ENCODE measurements at regions not wholly inside any gene's neighbourhood (a gene's known extent, or its start where the extent isn't known, plus 50 kb on each side); places are given as distances from the start of the nearest gene placed in this dataset.
"Not testable (repeated sequence)": the region's sequence is repeated elsewhere in the genome, so short reads cannot be mapped to it uniquely, and the experiment has no call there.

DNA sequence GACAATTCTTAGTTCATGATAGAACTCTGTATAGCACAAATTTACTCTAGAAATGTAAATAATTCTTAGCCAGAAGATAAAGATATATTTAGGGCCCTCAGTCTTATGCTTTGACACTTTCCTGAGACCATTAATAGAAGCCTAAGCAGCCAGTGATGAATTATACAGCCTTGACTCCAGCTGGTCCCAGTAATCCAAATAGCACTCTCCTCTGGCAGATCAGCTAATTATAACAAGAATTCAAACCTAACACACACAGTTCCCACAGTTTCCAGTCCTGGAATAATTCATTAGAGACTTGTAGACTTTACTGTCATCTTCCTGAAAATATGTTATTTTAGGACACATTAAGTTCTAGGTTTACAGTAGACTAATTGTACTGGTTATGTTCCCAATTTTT, 50.4 kb downstream of the SHOC1 start:
- Mint-ChIP-seq H3K4me1 (no peaks in the 10 kb centered on the region), H3K36me3 (ENCODE audit: low read depth) (no peaks in the 10 kb centered on the region), H3K4me3 (no peak overlapping the region), H3K27me3 (no peaks in the 10 kb centered on the region), H3K9me3 (peaks cover 3% of the 10 kb centered on the region), H3K27ac (no peak overlapping the region)
- POLR2A ChIA-PET = no interaction called here
- CTCF ChIA-PET = no interaction called here
- no peak for ATAC-seq (ENCODE audit: low read depth)
- intact Hi-C loops (cut with micrococcal nuclease) = no loop called here
- TF ChIP-seq, protein P1, sequence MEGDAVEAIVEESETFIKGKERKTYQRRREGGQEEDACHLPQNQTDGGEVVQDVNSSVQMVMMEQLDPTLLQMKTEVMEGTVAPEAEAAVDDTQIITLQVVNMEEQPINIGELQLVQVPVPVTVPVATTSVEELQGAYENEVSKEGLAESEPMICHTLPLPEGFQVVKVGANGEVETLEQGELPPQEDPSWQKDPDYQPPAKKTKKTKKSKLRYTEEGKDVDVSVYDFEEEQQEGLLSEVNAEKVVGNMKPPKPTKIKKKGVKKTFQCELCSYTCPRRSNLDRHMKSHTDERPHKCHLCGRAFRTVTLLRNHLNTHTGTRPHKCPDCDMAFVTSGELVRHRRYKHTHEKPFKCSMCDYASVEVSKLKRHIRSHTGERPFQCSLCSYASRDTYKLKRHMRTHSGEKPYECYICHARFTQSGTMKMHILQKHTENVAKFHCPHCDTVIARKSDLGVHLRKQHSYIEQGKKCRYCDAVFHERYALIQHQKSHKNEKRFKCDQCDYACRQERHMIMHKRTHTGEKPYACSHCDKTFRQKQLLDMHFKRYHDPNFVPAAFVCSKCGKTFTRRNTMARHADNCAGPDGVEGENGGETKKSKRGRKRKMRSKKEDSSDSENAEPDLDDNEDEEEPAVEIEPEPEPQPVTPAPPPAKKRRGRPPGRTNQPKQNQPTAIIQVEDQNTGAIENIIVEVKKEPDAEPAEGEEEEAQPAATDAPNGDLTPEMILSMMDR (IDR thresholded peaks at IDR 0.05) = no peak
- DNase-seq = no peak

DNA sequence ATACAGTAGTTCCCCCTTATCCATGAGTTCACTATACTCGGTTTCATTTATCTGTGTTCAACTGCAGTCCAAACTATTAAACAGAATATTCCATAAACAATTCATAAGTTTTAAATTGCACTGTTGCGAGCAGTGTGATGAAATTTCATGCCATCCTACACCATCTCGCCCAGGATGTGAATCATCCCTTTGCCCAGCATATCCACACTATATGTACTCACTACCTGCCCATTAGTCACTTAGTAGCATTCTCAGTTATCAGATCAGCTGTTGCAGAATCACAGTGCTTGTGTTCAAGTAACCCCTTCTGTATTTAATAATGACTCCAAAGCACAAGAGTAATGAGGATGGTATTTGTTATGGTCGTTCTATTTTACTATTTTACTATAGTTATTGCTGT, 51.5 kb downstream of the SHOC1 start:
- Mint-ChIP-seq H3K27me3 (no peaks in the 10 kb centered on the region), H3K36me3 (ENCODE audit: low read depth) (no peaks in the 10 kb centered on the region)

GRCh38 chr9:111740739-111741138, 54.0 kb downstream of the SHOC1 start:
- ChIA-PET CTCF (no interaction called here), POLR2A (no interaction called here)
- ATAC-seq (ENCODE audit: low read depth) (no peak), DNase-seq (no peak)
- Mint-ChIP-seq H3K36me3 (ENCODE audit: low read depth) (peaks cover 2% of the 10 kb centered on the region), H3K27me3 (no peaks in the 10 kb centered on the region), H3K4me1 (no peaks in the 10 kb centered on the region), H3K9me3 (peaks cover 13% of the 10 kb centered on the region), H3K4me3 (no peak overlapping the region), H3K27ac (no peak overlapping the region)
- TF ChIP-seq, protein P1 (IDR thresholded peaks at IDR 0.05) = no peak
- intact Hi-C loops (cut with micrococcal nuclease) = no loop called here

More for the DNA sequence above, 51.5 kb downstream of the SHOC1 start:
- TF ChIP-seq, protein P1 (IDR thresholded peaks at IDR 0.05) = no peak
- H3K27ac Mint-ChIP-seq = no peak overlapping the region
- ChIA-PET CTCF (no interaction called here), POLR2A (no interaction called here)
- intact Hi-C loops (cut with micrococcal nuclease) = no loop called here
- ATAC-seq (ENCODE audit: low read depth) (no peak), DNase-seq (no peak)
- H3K9me3 Mint-ChIP-seq = no peaks in the 10 kb centered on the region
- no peaks in the 10 kb centered on the region for H3K4me1 Mint-ChIP-seq
- no peak overlapping the region for H3K4me3 Mint-ChIP-seq

- TF ChIP-seq, protein P1 (IDR thresholded peaks at IDR 0.05) = no peak
- POLR2A ChIA-PET = no interaction called here
- no peaks in the 10 kb centered on the region for H3K4me1 Mint-ChIP-seq
Measured at GRCh38 chr9:111736714-111737113, 58.0 kb downstream of the SHOC1 start.

DNA sequence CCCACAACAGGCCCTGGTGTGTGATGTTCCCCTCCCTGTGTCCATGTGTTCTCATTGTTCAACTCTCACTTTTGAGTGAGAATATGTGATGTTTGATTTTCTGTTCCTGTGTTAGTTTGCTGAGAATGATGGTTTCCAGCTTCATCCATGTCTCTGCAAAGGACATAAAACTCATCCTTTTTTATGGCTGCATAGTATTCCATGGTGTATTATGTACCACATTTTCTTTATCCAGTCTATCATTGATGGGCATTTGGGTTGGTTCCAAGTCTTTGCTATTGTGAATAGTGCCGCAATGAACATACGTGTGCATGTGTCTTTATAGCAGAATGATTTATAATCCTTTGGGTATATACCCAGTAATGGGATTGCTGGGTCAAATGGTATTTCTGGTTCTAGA, 59.4 kb downstream of the SHOC1 start:
- H3K4me3 Mint-ChIP-seq; H3K27ac Mint-ChIP-seq; H3K4me1 Mint-ChIP-seq; intact Hi-C loops (cut with micrococcal nuclease); POLR2A ChIA-PET; DNase-seq; ATAC-seq (ENCODE audit: low read depth); H3K36me3 Mint-ChIP-seq (ENCODE audit: low read depth); CTCF ChIA-PET; H3K27me3 Mint-ChIP-seq: not testable (repeated sequence)
- peaks cover 14% of the 10 kb centered on the region for H3K9me3 Mint-ChIP-seq

More at GRCh38 chr9:111736714-111737113, 58.0 kb downstream of the SHOC1 start:
- no peak overlapping the region for H3K4me3 Mint-ChIP-seq
- H3K27me3 Mint-ChIP-seq = no peaks in the 10 kb centered on the region
- peaks cover 2% of the 10 kb centered on the region for H3K36me3 Mint-ChIP-seq (ENCODE audit: low read depth)
- peaks cover 13% of the 10 kb centered on the region for H3K9me3 Mint-ChIP-seq
- DNase-seq (no peak), ATAC-seq (ENCODE audit: low read depth) (no peak)
- CTCF ChIA-PET = no interaction called here
- no peak overlapping the region for H3K27ac Mint-ChIP-seq
- intact Hi-C loops (cut with micrococcal nuclease) = no loop called here

DNA sequence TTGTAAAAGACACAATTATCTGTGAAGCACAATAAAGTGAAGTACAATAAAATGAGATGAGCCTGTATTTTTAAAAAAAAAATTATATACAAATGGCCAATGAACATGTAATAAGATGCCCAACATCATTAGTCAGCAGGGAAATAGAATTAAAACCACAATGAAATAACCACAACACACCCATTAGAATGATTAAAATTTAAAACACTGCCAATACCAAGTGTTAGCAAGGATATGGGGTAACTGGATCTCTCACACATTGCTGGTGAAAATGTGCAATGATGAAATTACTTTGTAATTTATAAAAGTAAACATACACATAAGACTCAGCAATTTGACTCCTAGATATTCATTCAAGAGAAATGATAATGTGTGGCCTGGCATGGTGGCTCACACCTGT, 62.8 kb downstream of the SHOC1 start:
- DNase-seq (no peak), ATAC-seq (ENCODE audit: low read depth) (no peak)
- Mint-ChIP-seq H3K4me3 (no peak overlapping the region), H3K36me3 (ENCODE audit: low read depth) (peaks cover 12% of the 10 kb centered on the region), H3K9me3 (peaks cover 19% of the 10 kb centered on the region), H3K27ac (no peak overlapping the region), H3K4me1 (no peaks in the 10 kb centered on the region), H3K27me3 (no peaks in the 10 kb centered on the region)
- TF ChIP-seq, protein P1 (IDR thresholded peaks at IDR 0.05) = no peak
- ChIA-PET POLR2A (no interaction called here), CTCF (no interaction called here)
- intact Hi-C loops (cut with micrococcal nuclease) = no loop called here
